GM21390 (cell line): ENCODE measurements at regions not wholly inside any gene's neighbourhood (a gene's known extent, or its start where the extent isn't known, plus 50 kb on each side); places are given as distances from the start of the nearest gene placed in this dataset.
"Not testable (repeated sequence)": the region's sequence is repeated elsewhere in the genome, so short reads cannot be mapped to it uniquely, and the experiment has no call there.

ENCODE experiments used
- ATAC-seq: cut with Tn5 transposase; IDR thresholded peaks from one replicate; pipeline ENCODE4 v1.9.1; 2021; ENCODE audit not compliant: unreplicated experiment

DNA sequence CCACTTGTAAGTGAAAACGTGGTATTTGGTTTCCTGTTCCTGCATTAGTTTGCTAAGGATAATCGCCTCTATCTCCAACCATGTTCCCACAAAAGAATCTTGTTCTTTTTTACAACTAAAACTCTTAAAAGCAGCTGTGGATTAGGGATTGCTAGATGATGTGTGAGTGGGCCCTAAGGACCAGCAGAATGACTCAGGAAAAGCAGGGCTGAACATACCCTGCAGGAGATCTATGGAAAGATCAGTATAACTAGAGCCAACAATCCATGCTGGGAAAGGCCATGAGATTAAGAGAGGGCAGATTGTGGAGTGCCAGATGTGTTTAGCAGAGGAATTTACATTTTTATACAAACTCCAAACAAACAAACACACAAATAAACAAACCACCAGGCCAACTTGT is 128.4 kb upstream of the TMEM164 start:
- ATAC-seq = no peak

- ATAC-seq = no peak
These were observed 127.1 kb upstream of the TMEM164 start for GRCh38 chrX:109875831-109876230.

DNA sequence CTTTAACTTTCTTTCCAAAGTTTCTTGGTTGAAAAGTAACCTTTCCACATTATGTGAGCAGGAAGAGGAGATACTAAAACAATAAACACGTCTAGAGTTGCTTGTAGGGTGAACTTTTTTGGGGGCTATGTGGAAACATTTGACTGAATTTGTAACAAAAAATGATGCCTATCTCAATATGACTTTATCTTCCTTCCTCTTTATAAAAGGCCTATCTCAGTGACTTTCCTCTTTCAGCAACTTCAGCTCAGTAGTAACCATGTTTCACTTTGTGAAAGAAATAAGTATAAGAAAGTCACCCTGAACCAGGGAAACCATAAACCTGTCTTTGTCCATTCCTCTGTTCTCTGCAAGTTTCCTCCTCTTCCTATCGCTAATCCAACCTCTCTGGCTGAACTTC is 124.7 kb upstream of the TMEM164 start:
- ATAC-seq = no peak

GRCh38 chrX:109879991-109880390 is 122.9 kb upstream of the TMEM164 start:
- no peak for ATAC-seq

DNA sequence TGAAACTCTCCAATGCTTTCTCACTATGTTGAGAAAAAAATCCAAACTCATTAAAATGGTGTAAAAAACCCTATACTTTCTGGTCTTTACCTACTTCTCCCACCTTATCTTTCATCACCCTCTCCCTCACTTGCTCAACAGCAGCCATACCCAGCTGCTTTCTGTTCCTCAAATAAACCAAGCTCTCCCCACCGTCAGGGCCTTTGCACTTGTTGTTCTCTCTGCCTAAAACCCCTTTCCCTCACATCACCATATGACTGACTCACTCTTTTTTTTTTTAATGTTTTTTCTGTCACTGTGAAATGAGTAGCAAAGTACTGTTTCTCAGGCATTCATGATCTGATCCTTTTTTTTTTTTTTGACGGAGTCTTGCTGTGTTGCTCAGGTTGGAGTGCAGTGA is 122.3 kb upstream of the TMEM164 start:
- ATAC-seq = peak; percentile 92

DNA sequence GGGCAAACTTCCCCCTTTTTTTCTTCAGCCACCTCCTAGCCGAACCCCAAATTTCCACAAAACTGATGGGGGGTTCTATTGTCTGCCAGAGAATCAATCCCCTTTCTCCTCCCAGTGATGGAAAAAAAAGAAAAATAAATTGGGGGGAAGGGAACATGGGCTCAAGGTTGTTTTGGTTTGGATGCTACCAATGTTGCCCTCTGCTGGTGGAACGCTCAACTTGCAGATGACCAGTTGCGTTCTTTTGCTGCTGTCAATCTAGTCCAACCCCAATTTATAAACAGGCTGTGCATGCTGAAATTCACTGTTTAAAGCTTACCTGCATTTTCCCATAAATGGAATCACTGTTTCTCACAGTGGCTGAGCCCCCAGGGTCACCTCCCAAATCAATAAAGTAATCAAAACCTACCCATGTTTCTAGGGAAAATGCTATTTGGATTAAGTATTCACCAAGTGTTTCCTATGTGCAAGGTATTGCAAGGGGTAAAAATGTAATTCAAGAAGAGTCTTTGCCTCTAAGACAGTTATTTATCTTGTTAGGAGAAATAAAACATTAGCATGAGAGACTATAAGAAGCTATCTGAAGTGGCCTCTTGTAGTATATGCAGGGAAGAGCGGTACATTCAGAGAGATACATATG is 116.7 kb upstream of the TMEM164 start:
- ATAC-seq = no peak

- peak; percentile 57 for ATAC-seq
These were observed 113.5 kb upstream of the TMEM164 start for GRCh38 chrX:109889289-109890006.

- no peak for ATAC-seq
These were observed 112.6 kb upstream of the TMEM164 start for GRCh38 chrX:109890300-109890699.

DNA sequence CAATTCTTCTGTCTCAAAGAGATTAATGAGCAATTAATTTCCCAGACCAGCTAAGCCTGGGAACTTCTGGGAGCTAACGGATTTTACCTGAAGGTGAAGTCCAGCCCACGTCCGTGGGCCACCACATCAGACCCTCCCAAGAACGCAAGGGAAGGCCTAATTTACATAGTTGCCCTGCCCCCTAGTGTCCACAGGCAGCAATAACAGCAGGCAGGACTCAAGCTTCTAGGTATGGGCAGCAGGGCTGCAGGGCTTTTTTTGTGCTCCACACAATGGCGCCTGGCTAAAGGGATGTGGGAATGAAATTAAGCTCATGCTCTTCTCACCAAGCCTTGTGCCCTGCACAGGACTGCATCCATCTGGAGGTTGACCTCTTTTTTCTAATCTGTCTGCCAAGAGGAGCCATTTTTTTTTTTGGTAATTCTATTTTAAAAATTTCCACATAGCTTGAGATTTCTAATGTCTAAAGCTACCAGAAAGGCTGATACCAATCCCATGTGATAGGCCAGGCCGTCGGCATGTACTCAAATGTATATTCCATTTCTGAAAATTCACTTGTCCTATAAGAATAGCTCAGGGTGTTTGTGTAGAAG is 111.9 kb upstream of the TMEM164 start:
- ATAC-seq = peak; percentile 45

DNA sequence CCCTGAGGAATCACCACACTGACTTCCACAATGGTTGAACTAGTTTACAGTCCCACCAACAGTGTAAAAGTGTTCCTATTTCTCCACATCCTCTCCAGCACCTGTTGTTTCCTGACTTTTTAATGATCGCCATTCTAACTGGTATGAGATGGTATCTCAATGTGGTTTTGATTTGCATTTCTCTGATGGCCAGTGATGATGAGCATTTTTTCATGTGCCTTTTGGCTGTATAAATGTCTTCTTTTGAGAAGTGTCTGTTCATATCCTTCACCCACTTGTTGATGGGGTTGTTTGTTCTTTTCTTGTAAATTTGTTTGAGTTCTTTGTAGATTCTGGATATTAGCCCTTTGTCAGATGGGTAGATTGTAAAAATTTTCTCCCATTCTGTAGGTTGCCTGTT is 106.9 kb upstream of the TMEM164 start:
- ATAC-seq = not testable (repeated sequence)

- no peak for ATAC-seq
These were observed 100.2 kb upstream of the TMEM164 start for GRCh38 chrX:109902665-109903064.

GRCh38 chrX:109911046-109911445 is 91.9 kb upstream of the TMEM164 start:
- ATAC-seq = no peak

DNA sequence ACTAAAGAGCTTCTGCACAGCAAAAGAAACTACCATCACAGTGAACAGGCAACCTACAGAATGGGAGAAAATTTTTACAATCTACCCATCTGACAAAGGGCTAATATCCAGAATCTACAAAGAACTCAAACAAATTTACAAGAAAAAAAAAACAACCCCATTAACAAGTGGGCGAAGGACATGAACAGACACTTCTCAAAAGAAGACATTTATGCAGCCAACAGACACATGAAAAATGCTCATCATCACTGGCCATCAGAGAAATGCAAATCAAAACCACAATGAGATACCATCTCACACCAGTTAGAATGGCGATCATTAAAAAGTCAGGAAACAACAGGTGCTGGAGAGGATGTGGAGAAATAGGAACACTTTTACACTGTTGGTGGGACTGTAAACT is 89.9 kb upstream of the TMEM164 start:
- ATAC-seq = not testable (repeated sequence)

- no peak for ATAC-seq
These were observed 88.6 kb upstream of the TMEM164 start for GRCh38 chrX:109914114-109914849.

DNA sequence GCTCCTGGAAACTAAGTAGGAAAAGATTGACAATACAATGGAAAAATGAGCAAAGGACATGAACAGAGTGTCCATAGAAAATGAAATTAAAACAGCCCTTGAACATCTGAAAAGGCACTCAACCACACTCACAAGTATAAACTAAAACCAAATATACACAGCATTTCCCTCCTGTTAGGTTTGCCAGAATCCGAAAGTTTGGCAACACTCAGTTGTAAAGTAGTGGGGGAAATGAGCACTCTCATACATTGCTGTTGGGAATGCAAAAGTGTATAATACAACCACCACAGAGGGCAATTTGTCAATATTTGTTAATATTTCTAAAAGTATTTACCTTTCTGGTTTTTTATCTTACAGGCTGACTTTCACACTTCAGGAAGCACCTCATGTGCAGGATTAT is 84.2 kb upstream of the TMEM164 start:
- no peak for ATAC-seq

DNA sequence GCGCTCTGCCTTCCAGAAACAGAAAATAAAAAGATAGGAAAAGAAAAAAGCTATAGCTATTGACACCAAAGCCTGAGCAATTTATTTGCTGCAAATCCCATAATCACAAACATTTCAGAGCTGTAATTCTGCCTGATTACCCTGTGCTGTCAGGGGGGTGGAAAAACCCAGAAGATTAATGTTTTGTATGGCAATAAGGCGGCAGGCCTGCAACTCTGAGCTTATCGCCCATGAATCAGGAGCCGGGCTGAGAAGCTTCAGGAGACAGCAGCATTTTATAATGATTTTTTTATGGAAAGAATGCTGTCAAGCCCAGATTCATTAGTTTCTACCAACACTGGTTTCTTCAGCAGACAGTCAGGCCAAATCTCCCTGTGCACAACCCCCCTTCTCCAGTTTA is 82.6 kb upstream of the TMEM164 start:
- ATAC-seq = no peak

- ATAC-seq = no peak
These were observed 82.0 kb upstream of the TMEM164 start for GRCh38 chrX:109920868-109921267.

DNA sequence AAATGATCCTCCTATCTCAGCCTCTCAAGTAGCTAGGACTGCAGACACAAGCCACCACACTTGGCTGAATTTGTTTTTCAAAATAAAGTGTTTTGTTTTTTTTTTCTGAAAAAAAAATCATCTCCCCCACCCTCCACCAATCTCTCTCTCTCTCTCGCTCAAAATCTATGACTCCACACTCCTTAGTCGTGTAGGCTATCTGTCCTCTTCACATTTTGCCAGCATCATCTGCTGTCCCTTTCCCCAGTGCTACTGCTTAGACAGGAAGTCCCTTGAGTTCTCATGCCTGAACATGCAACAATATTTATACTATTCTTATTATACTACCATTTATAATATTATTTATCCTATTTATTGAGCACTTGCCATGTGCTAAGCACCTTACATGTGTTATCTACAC is 80.7 kb upstream of the TMEM164 start:
- no peak for ATAC-seq

GRCh38 chrX:109925003-109925402 is 77.9 kb upstream of the TMEM164 start:
- ATAC-seq = not testable (repeated sequence)

DNA sequence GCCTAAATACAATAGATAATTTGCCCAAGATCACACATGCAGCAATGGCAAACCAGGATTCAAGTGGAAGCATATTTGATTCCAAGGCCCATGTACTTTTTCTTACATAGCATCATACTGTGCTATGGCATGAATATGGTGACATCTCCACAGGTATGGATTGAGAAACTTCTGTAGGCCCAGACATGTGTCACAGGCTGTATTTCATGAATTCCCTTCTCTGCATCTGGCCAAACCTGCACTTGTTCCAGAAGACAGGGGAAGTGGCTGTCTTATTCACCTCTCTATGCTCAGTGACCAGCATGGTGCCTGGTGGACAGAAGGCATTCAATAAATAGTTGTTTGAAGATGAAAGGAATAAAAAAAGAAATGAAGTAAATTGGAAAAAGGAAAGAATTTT is 77.3 kb upstream of the TMEM164 start:
- ATAC-seq = no peak

GRCh38 chrX:109926118-109926517 is 76.8 kb upstream of the TMEM164 start:
- ATAC-seq = no peak
